ENCODE measurements at regions not wholly inside any gene's neighbourhood (a gene's known extent, or its start where the extent isn't known, plus 50 kb on each side); places are given as distances from the start of the nearest gene placed in this dataset.

- intact Hi-C loops (cut with micrococcal nuclease), result no loop called here
- Histone ChIP-seq H3K4me2 (ENCODE audit: insufficient read depth, low read length) (no peak overlapping the region), H2AFZ (ENCODE audit: low read depth, low read length) (no peak overlapping the region), H3K9ac (replicated peaks; ENCODE audit: extremely low read depth, insufficient read depth, low read length) (no peak overlapping the region), H3K79me2 (ENCODE audit: control insufficient read depth, insufficient read depth, low read length) (no peaks in the 10 kb centered on the region), H3K4me1 (ENCODE audit: control insufficient read depth, extremely low read depth, insufficient read depth, low read length) (no peaks in the 10 kb centered on the region), H3K9me1 (replicated peaks; ENCODE audit: control insufficient read depth, extremely low read depth, insufficient read depth, low read length) (no peaks in the 10 kb centered on the region), H3K27me3 (ENCODE audit: control insufficient read depth in 2 of 2, insufficient read depth in 2 of 2, low read length in 2 of 2) (no peaks in the 10 kb centered on the region), H3K9me3 (replicated peaks; ENCODE audit: control insufficient read depth, insufficient read depth, low read length) (no peaks in the 10 kb centered on the region), H4K20me1 (replicated peaks; ENCODE audit: control insufficient read depth, extremely low read depth, insufficient read depth, low read length) (no peaks in the 10 kb centered on the region), H3K4me3 (replicated peaks in 1 of 3; ENCODE audit: insufficient read depth in 1 of 3, low read depth in 1 of 3, low read length in 3 of 3) (no peak overlapping the region), H3K27ac (ENCODE audit: insufficient read depth, low read depth, low read length) (no peak overlapping the region), H3K36me3 (ENCODE audit: control insufficient read depth in 2 of 2, extremely low read depth in 1 of 2, insufficient read depth in 2 of 2, low read length in 2 of 2) (no peaks in the 10 kb centered on the region)
- dilution Hi-C loops (cut with MboI; ENCODE audit: extremely low pct_ligation_motif_present, low sequenced_read_pairs), result no loop called here
- FAIRE-seq (no peak), DNase-seq (ENCODE audit: low read depth, low spot score) (no peak)
- POLR2A ChIA-PET, result no interaction called here
- no TSS peak for BruUV-seq (replicated peaks)
- CTCF ChIA-PET, result no interaction called here
- TF ChIP-seq CTCF (IDR thresholded peaks at IDR 0.05; ENCODE audit: extremely low read depth in 1 of 2, insufficient read depth in 1 of 2, low read depth in 1 of 2, low read length in 2 of 2), result no peak
These were observed 239.3 kb upstream of the PRDM9 start for GRCh38 chr5:23268136-23268535.

GRCh38 chr5:23260621-23261020 lies 246.8 kb upstream of the PRDM9 start:
- CTCF ChIA-PET, result no interaction called here

More at GRCh38 chr5:23260621-23261020, 246.8 kb upstream of the PRDM9 start:
- Histone ChIP-seq H3K4me3 (replicated peaks in 1 of 3; ENCODE audit: insufficient read depth in 1 of 3, low read depth in 1 of 3, low read length in 3 of 3) (no peak overlapping the region), H3K36me3 (ENCODE audit: control insufficient read depth in 2 of 2, extremely low read depth in 1 of 2, insufficient read depth in 2 of 2, low read length in 2 of 2) (no peaks in the 10 kb centered on the region), H3K9me1 (replicated peaks; ENCODE audit: control insufficient read depth, extremely low read depth, insufficient read depth, low read length) (no peaks in the 10 kb centered on the region), H3K4me1 (ENCODE audit: control insufficient read depth, extremely low read depth, insufficient read depth, low read length) (no peaks in the 10 kb centered on the region), H3K27ac (ENCODE audit: insufficient read depth, low read depth, low read length) (no peak overlapping the region), H4K20me1 (replicated peaks; ENCODE audit: control insufficient read depth, extremely low read depth, insufficient read depth, low read length) (no peaks in the 10 kb centered on the region), H3K9ac (replicated peaks; ENCODE audit: extremely low read depth, insufficient read depth, low read length) (no peak overlapping the region), H2AFZ (ENCODE audit: low read depth, low read length) (no peak overlapping the region), H3K27me3 (ENCODE audit: control insufficient read depth in 2 of 2, insufficient read depth in 2 of 2, low read length in 2 of 2) (no peaks in the 10 kb centered on the region), H3K79me2 (ENCODE audit: control insufficient read depth, insufficient read depth, low read length) (no peaks in the 10 kb centered on the region), H3K4me2 (ENCODE audit: insufficient read depth, low read length) (no peak overlapping the region), H3K9me3 (replicated peaks; ENCODE audit: control insufficient read depth, insufficient read depth, low read length) (peaks cover 6% of the 10 kb centered on the region)
- intact Hi-C loops (cut with micrococcal nuclease), result no loop called here
- FAIRE-seq (no peak), DNase-seq (ENCODE audit: low read depth, low spot score) (no peak)
- dilution Hi-C loops (cut with MboI; ENCODE audit: extremely low pct_ligation_motif_present, low sequenced_read_pairs), result no loop called here
- no peak for TF ChIP-seq MAX (IDR thresholded peaks at IDR 0.05; ENCODE audit: insufficient read depth, insufficient read length)
- POLR2A ChIA-PET, result no interaction called here
- no TSS peak for BruUV-seq (replicated peaks)
